ENCODE measurements at regions not wholly inside any gene's neighbourhood (a gene's known extent, or its start where the extent isn't known, plus 50 kb on each side); places are given as distances from the start of the nearest gene placed in this dataset.

DNA sequence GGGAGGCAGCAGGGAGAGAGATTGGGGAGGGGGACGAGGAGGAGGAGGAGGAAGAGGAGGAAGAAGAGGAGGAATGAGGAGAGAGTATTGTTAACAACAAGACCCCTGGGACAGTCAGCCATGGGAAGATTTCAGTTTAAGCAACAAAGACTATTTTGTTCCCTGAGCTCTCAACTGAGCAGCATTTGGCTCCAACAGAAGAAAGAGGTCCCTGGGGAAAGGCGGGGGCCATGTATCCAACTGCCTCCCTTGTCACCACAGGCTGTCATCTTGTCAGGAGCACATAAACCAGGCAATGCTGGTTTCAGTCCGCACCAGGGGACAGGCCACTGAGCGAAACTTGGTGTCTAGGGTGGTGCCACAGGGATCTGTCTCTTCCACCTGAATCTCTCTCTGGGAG is 316.1 kb downstream of the TLE1 start:
- TF ChIP-seq MAX (IDR thresholded peaks at IDR 0.05; ENCODE audit: insufficient read depth, insufficient read length): no peak
- TF ChIP-seq EZH2 (IDR thresholded peaks at IDR 0.05; ENCODE audit: borderline replicate concordance, low read depth, low read length, severe bottlenecking): no peak
- no peak for TF ChIP-seq CTCF (IDR thresholded peaks at IDR 0.05; ENCODE audit: extremely low read depth in 1 of 2, insufficient read depth in 1 of 2, low read depth in 1 of 2, low read length in 2 of 2)
- no peak for TF ChIP-seq POLR2A (IDR thresholded peaks at IDR 0.05; ENCODE audit: low read depth, low read length)
- TF ChIP-seq FOS (IDR thresholded peaks at IDR 0.05; ENCODE audit: borderline replicate concordance, insufficient read depth, low read length): no peak
- TF ChIP-seq POLR2AphosphoS5 (IDR thresholded peaks at IDR 0.05; ENCODE audit: insufficient read depth, low read depth, low read length): no peak
- no peak for TF ChIP-seq MYC (IDR thresholded peaks at IDR 0.05; ENCODE audit: low read depth, low read length)
- no peak for TF ChIP-seq GATA2 (IDR thresholded peaks at IDR 0.05; ENCODE audit: insufficient read depth, insufficient read length, low read depth, low read length)
- no peak for TF ChIP-seq JUN (IDR thresholded peaks at IDR 0.05; ENCODE audit: borderline replicate concordance, insufficient read depth, insufficient read length, low read depth)
- no peaks in the 10 kb centered on the region for H3K9me3 ChIP-seq (replicated peaks; ENCODE audit: control insufficient read depth, insufficient read depth, low read length)
- ChIA-PET CTCF (no interaction called here), POLR2A (no interaction called here)
- intact Hi-C loops (cut with micrococcal nuclease) (no loop called here), dilution Hi-C loops (cut with MboI; ENCODE audit: extremely low pct_ligation_motif_present, low sequenced_read_pairs) (no loop called here)
- H3K79me2 ChIP-seq (ENCODE audit: control insufficient read depth, insufficient read depth, low read length): no peaks in the 10 kb centered on the region
- DNase-seq (ENCODE audit: low read depth, low spot score) (no peak), FAIRE-seq (no peak)
- H3K9ac ChIP-seq (replicated peaks; ENCODE audit: extremely low read depth, insufficient read depth, low read length): no peak overlapping the region
- H3K4me3 ChIP-seq (replicated peaks in 1 of 3; ENCODE audit: insufficient read depth in 1 of 3, low read depth in 1 of 3, low read length in 3 of 3): no peak overlapping the region
- BruUV-seq (replicated peaks): no TSS peak
- no peak overlapping the region for H2AFZ ChIP-seq (ENCODE audit: low read depth, low read length)
- H3K4me2 ChIP-seq (ENCODE audit: insufficient read depth, low read length): no peak overlapping the region
- H3K36me3 ChIP-seq (ENCODE audit: control insufficient read depth in 2 of 2, extremely low read depth in 1 of 2, insufficient read depth in 2 of 2, low read length in 2 of 2): no peaks in the 10 kb centered on the region
- H3K27ac ChIP-seq (ENCODE audit: insufficient read depth, low read depth, low read length): no peak overlapping the region
- no peaks in the 10 kb centered on the region for H3K27me3 ChIP-seq (ENCODE audit: control insufficient read depth in 2 of 2, insufficient read depth in 2 of 2, low read length in 2 of 2)
- no peaks in the 10 kb centered on the region for H4K20me1 ChIP-seq (replicated peaks; ENCODE audit: control insufficient read depth, extremely low read depth, insufficient read depth, low read length)
- no peaks in the 10 kb centered on the region for H3K9me1 ChIP-seq (replicated peaks; ENCODE audit: control insufficient read depth, extremely low read depth, insufficient read depth, low read length)
- H3K4me1 ChIP-seq (ENCODE audit: control insufficient read depth, extremely low read depth, insufficient read depth, low read length): peaks cover 15% of the 10 kb centered on the region
